ENCODE measurements at regions not wholly inside any gene's neighbourhood (a gene's known extent, or its start where the extent isn't known, plus 50 kb on each side); places are given as distances from the start of the nearest gene placed in this dataset.

- TF ChIP-seq CTCF (conservative IDR thresholded peaks at IDR 0.05) = no peak
- no peaks in the 10 kb centered on the region; a peak in 1 of 5 replicates for H3K9me3 Mint-ChIP-seq
- Histone ChIP-seq H3K4me1 (ENCODE audit: insufficient read depth, low read length) (no peaks in the 10 kb centered on the region), H2BK5ac (ENCODE audit: insufficient read length, low read length) (no peak overlapping the region), H3K79me1 (ENCODE audit: insufficient read depth, low read depth, low read length, poor library complexity, severe bottlenecking) (no peaks in the 10 kb centered on the region), H4K8ac (replicated peaks; ENCODE audit: insufficient read length, low read depth, low read length) (no peak overlapping the region), H3K9me3 (ENCODE audit: control insufficient read depth, low read depth, low read length) (no peaks in the 10 kb centered on the region), H3K27ac (ENCODE audit: insufficient read length, low read depth, low read length) (no peak overlapping the region), H4K91ac (ENCODE audit: insufficient read length, low read depth, low read length) (no peak overlapping the region), H2BK15ac (ENCODE audit: low read depth, low read length) (no peak overlapping the region), H3K23me2 (ENCODE audit: insufficient read length, low read depth, low read length, poor library complexity, severe bottlenecking) (no peaks in the 10 kb centered on the region), H3K9ac (ENCODE audit: extremely low read depth, insufficient read length, low read length) (no peak overlapping the region), H3K14ac (ENCODE audit: insufficient read depth, low read length) (no peak overlapping the region), H2BK120ac (ENCODE audit: low read depth, low read length, poor library complexity, severe bottlenecking) (no peak overlapping the region), H3K56ac (ENCODE audit: insufficient read length, low read depth, low read length) (no peak overlapping the region), H2BK20ac (ENCODE audit: low read depth, low read length, poor library complexity, severe bottlenecking) (no peak overlapping the region), H3K4me2 (ENCODE audit: insufficient read depth, insufficient read length, low read length) (no peak overlapping the region), H3K18ac (ENCODE audit: insufficient read length, low read depth, low read length) (no peak overlapping the region), H3K23ac (ENCODE audit: insufficient read length, low read depth, low read length) (no peak overlapping the region), H2BK12ac (ENCODE audit: insufficient read length, low read depth, low read length) (no peak overlapping the region), H4K5ac (ENCODE audit: insufficient read length, low read depth, low read length) (no peak overlapping the region), H3K4ac (ENCODE audit: low read depth, low read length) (no peak overlapping the region), H2AFZ (ENCODE audit: low read length) (no peak overlapping the region), H3K27me3 (ENCODE audit: insufficient read depth, low read length) (no peaks in the 10 kb centered on the region), H2AK5ac (ENCODE audit: insufficient read length, low read length) (no peak overlapping the region), H3T11ph (ENCODE audit: low read length) (no peak overlapping the region), H4K20me1 (ENCODE audit: control insufficient read depth, insufficient read depth, insufficient read length) (no peaks in the 10 kb centered on the region), H3K79me2 (ENCODE audit: insufficient read depth, low read length) (no peaks in the 10 kb centered on the region)
- no peak overlapping the region for H3K27ac Mint-ChIP-seq
- H3K27me3 Mint-ChIP-seq (ENCODE audit: low read depth) = no peaks in the 10 kb centered on the region; the same call in 1 of the 2 replicates
- no CpG with 5 or more reads among the region's 3 CpGs for WGBS (ENCODE audit: extremely low coverage, insufficient read length, low lambda C conversion rate)
- no peak overlapping the region for H3K4me3 Mint-ChIP-seq
- no peaks in the 10 kb centered on the region for H3K36me3 Mint-ChIP-seq (ENCODE audit: insufficient read depth in 1 of 3, low read depth in 3 of 3)
- no peak for DNase-seq
- H3K4me1 Mint-ChIP-seq = 0 out of 4 replicates have a peak, but pooled peaks cover 0 to 2% of the 10 kb centered on the region in 2 experiments
Observed at GRCh38 chr1:56152635-56153034, 426.7 kb downstream of the PLPP3 start.

All from H9 (cell line).